ENCODE measurements at regions not wholly inside any gene's neighbourhood (a gene's known extent, or its start where the extent isn't known, plus 50 kb on each side); places are given as distances from the start of the nearest gene placed in this dataset.
"Not testable (repeated sequence)": the region's sequence is repeated elsewhere in the genome, so short reads cannot be mapped to it uniquely, and the experiment has no call there.

GRCh38 chr5:29186380-29186779, 2007.1 kb upstream of the CDH6 start:
- TF ChIP-seq GABPA (IDR thresholded peaks at IDR 0.05; ENCODE audit: low read depth); CTCF (IDR thresholded peaks at IDR 0.05; ENCODE audit: insufficient read depth, low read length); POLR2AphosphoS5 (IDR thresholded peaks at IDR 0.05; ENCODE audit: low read depth); REST (IDR thresholded peaks at IDR 0.05; ENCODE audit: insufficient replicate concordance, low read depth): not testable (repeated sequence)

Data from HL-60 (cell line).